ENCODE measurements at regions not wholly inside any gene's neighbourhood (a gene's known extent, or its start where the extent isn't known, plus 50 kb on each side); places are given as distances from the start of the nearest gene placed in this dataset.

DNA sequence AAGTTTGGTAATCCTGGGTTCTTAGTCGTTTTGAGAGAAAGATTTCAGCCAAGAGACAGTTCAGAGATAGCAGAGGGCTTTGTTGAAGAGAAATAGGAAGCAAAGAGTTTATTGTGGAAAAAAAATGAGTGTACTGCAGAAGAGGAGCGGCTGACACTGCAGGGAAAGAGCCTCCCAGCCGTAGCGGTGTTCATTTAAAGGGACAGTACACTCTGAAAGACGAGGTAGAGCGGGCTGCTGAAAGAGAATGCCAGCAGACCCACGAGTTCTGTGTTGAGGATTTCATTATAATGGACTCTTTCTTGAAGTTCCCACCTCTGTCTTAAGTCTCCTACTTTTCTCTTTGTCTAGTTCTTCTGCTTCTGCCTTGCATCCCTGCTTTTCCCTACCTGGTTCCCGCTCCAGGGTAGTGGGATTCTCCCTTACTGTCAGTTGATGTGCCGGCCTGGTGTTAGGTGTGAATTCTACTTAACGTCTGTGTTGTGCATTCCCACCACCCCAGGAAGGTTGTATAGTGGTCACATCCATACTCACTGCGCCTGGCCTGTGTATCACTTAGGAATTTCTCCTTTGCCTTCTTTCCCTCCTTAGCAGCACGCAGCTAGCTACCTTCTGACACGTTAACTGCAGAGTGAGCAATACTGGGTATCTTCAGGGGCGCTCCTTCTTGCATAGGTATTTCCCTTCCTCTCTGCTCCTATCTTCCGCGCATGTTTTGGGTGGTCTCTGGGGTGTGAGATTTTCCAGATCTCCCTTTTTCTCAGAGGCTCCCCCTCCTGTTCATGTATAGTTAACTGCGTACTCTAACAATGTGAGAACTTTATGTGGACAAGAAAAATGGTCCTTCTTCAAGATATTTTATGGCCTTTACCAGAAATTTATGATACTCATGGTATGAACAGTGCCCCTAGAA, 164.5 kb downstream of the PTH2R start:
- no peaks in the 10 kb centered on the region for H3K27me3 ChIP-seq (ENCODE audit: control insufficient read depth, insufficient read depth, low read length)
- ChIA-PET POLR2A (no interaction called here), CTCF (no interaction called here)
- no peak overlapping the region for H3K4me3 ChIP-seq (ENCODE audit: low read depth, low read length)
- TF ChIP-seq, protein P1, sequence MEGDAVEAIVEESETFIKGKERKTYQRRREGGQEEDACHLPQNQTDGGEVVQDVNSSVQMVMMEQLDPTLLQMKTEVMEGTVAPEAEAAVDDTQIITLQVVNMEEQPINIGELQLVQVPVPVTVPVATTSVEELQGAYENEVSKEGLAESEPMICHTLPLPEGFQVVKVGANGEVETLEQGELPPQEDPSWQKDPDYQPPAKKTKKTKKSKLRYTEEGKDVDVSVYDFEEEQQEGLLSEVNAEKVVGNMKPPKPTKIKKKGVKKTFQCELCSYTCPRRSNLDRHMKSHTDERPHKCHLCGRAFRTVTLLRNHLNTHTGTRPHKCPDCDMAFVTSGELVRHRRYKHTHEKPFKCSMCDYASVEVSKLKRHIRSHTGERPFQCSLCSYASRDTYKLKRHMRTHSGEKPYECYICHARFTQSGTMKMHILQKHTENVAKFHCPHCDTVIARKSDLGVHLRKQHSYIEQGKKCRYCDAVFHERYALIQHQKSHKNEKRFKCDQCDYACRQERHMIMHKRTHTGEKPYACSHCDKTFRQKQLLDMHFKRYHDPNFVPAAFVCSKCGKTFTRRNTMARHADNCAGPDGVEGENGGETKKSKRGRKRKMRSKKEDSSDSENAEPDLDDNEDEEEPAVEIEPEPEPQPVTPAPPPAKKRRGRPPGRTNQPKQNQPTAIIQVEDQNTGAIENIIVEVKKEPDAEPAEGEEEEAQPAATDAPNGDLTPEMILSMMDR (IDR thresholded peaks at IDR 0.05; ENCODE audit: insufficient read depth, low read depth, low read length): no peak
- H3K36me3 ChIP-seq (ENCODE audit: control insufficient read depth, insufficient read depth, low read length): no peaks in the 10 kb centered on the region
- no peak for DNase-seq (ENCODE audit: low read depth)

GRCh38 chr2:208571764-208572131, 165.2 kb downstream of the PTH2R start:
- no peak overlapping the region for H3K4me3 ChIP-seq (ENCODE audit: low read depth, low read length)
- POLR2A ChIA-PET: no interaction called here
- DNase-seq (ENCODE audit: low read depth): no peak
- TF ChIP-seq, protein P1 (IDR thresholded peaks at IDR 0.05; ENCODE audit: insufficient read depth, low read depth, low read length): no peak
- H3K36me3 ChIP-seq (ENCODE audit: control insufficient read depth, insufficient read depth, low read length): no peaks in the 10 kb centered on the region
- no peaks in the 10 kb centered on the region for H3K27me3 ChIP-seq (ENCODE audit: control insufficient read depth, insufficient read depth, low read length)
- CTCF ChIA-PET: no interaction called here

- ChIA-PET CTCF (no interaction called here), POLR2A (no interaction called here)
- H3K36me3 ChIP-seq (ENCODE audit: control insufficient read depth, insufficient read depth, low read length): no peaks in the 10 kb centered on the region
- no peaks in the 10 kb centered on the region for H3K27me3 ChIP-seq (ENCODE audit: control insufficient read depth, insufficient read depth, low read length)
- no peak overlapping the region for H3K4me3 ChIP-seq (ENCODE audit: low read depth, low read length)
- DNase-seq (ENCODE audit: low read depth): no peak
- TF ChIP-seq, protein P1 (IDR thresholded peaks at IDR 0.05; ENCODE audit: insufficient read depth, low read depth, low read length): no peak
Measured at GRCh38 chr2:208573569-208573968, 167.0 kb downstream of the PTH2R start.

DNA sequence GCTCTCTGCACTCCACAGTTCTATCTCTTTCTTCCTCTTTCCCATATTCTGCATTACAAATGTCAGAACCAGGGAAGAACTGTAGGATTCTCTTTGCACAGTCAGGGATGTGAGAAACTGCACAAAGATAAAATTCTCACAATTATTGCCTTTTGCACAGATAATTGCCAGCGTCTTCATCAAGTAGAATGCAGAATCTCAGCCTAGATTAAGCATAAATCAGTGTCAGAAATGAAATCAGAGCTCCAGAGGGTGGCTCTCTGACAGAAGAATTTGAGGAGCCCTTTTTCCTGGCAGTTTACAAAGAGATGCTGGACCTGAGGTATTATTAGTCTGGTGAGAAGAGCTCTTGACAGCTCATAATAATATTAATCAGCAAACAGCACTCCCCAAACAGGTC, 173.1 kb downstream of the PTH2R start:
- CTCF ChIA-PET: no interaction called here
- TF ChIP-seq, protein P1 (IDR thresholded peaks at IDR 0.05; ENCODE audit: insufficient read depth, low read depth, low read length): no peak
- Histone ChIP-seq H3K36me3 (ENCODE audit: control insufficient read depth, insufficient read depth, low read length) (no peaks in the 10 kb centered on the region), H3K4me3 (ENCODE audit: low read depth, low read length) (no peak overlapping the region), H3K27me3 (ENCODE audit: control insufficient read depth, insufficient read depth, low read length) (no peaks in the 10 kb centered on the region)
- DNase-seq (ENCODE audit: low read depth): no peak
- POLR2A ChIA-PET: no interaction called here

GRCh38 chr2:208584378-208584985, 177.9 kb downstream of the PTH2R start:
- CTCF ChIA-PET: no interaction called here
- H3K27me3 ChIP-seq (ENCODE audit: control insufficient read depth, insufficient read depth, low read length): no peaks in the 10 kb centered on the region
- no peak for DNase-seq (ENCODE audit: low read depth)
- POLR2A ChIA-PET: no interaction called here
- no peak overlapping the region for H3K4me3 ChIP-seq (ENCODE audit: low read depth, low read length)
- TF ChIP-seq, protein P1 (IDR thresholded peaks at IDR 0.05; ENCODE audit: insufficient read depth, low read depth, low read length): no peak
- no peaks in the 10 kb centered on the region for H3K36me3 ChIP-seq (ENCODE audit: control insufficient read depth, insufficient read depth, low read length)

Measured in BJ (cell line).